H54 (cell line): ENCODE measurements at regions not wholly inside any gene's neighbourhood (a gene's known extent, or its start where the extent isn't known, plus 50 kb on each side); places are given as distances from the start of the nearest gene placed in this dataset.

ENCODE experiments used
- DNase-seq: peaks from one replicate; pipeline ENCODE4 v3.0.0; 2011; ENCODE audit warnings: low spot score, mixed read lengths; ENCODE audit not compliant: insufficient read length
- FAIRE-seq: peaks from 3 replicates; lab custom pipeline; 2011; peaks lifted over from hg19 to GRCh38; lab: Jason Lieb, UNC
- POLR2A ChIP-seq: IDR thresholded peaks from 2 replicates; pipeline ENCODE4 v1.6.1; 2011; ENCODE audit warnings: low read depth, mild to moderate bottlenecking, low read length

- no peak for FAIRE-seq
Measured at GRCh38 chr4:1538941-1539772, 132.9 kb upstream of the NKX1-1 start.

GRCh38 chr4:1538096-1538410, 131.8 kb upstream of the NKX1-1 start:
- DNase-seq, result no peak
- no peak for TF ChIP-seq POLR2A

More at GRCh38 chr4:1538941-1539772, 132.9 kb upstream of the NKX1-1 start:
- no peak for DNase-seq
- TF ChIP-seq POLR2A, result no peak

GRCh38 chr4:1537410-1538095, 131.3 kb upstream of the NKX1-1 start:
- no peak for FAIRE-seq
- no peak for TF ChIP-seq POLR2A
- DNase-seq, result no peak

More at GRCh38 chr4:1538096-1538410, 131.8 kb upstream of the NKX1-1 start:
- FAIRE-seq, result no peak

- DNase-seq, result no peak
- TF ChIP-seq POLR2A, result no peak
- no peak for FAIRE-seq
Measured at GRCh38 chr4:1536579-1537409, 130.6 kb upstream of the NKX1-1 start.

GRCh38 chr4:1535926-1536578, 129.8 kb upstream of the NKX1-1 start:
- no peak for FAIRE-seq
- TF ChIP-seq POLR2A, result no peak

GRCh38 chr4:1534876-1535526, 128.8 kb upstream of the NKX1-1 start:
- no peak for DNase-seq
- no peak for FAIRE-seq
- TF ChIP-seq POLR2A, result no peak

More at GRCh38 chr4:1535926-1536578, 129.8 kb upstream of the NKX1-1 start:
- DNase-seq, result no peak

GRCh38 chr4:1534095-1534872, 128.0 kb upstream of the NKX1-1 start:
- DNase-seq (no peak), FAIRE-seq (no peak)
- TF ChIP-seq POLR2A, result no peak

- no peak for FAIRE-seq
- TF ChIP-seq POLR2A, result no peak
- no peak for DNase-seq
Measured at GRCh38 chr4:1533501-1534064, 127.3 kb upstream of the NKX1-1 start.

GRCh38 chr4:1532549-1533395, 126.5 kb upstream of the NKX1-1 start:
- DNase-seq (no peak), FAIRE-seq (no peak)
- no peak for TF ChIP-seq POLR2A

- DNase-seq, result no peak
- FAIRE-seq, result no peak
- no peak for TF ChIP-seq POLR2A
Measured at GRCh38 chr4:1531683-1532548, 125.7 kb upstream of the NKX1-1 start.
